H9 (cell line): ENCODE measurements at regions not wholly inside any gene's neighbourhood (a gene's known extent, or its start where the extent isn't known, plus 50 kb on each side); places are given as distances from the start of the nearest gene placed in this dataset.

Experiments used
- DNase-seq: peaks from one replicate; pipeline ENCODE4 v3.0.0-alpha.2; 2017
- H2AFZ ChIP-seq: one replicate; pipeline ENCODE4 v1.6.1; 2013; ENCODE audit warnings: mild to moderate bottlenecking, low read length, control low read depth, moderate library complexity
- H2AK5ac ChIP-seq: 2 replicates; pipeline ENCODE4 v1.6.1; 2013; ENCODE audit warnings: low read length, control low read depth, mixed read lengths; ENCODE audit not compliant: insufficient read length
- H2BK120ac ChIP-seq: one replicate; pipeline ENCODE4 v1.6.1; 2013; ENCODE audit warnings: low read depth, mild to moderate bottlenecking, low read length, control low read depth, inconsistent platforms; ENCODE audit not compliant: poor library complexity, severe bottlenecking
- H2BK12ac ChIP-seq: 2 replicates; pipeline ENCODE4 v1.6.1; 2013; ENCODE audit warnings: low read length, control low read depth, mixed read lengths, low read depth; ENCODE audit not compliant: insufficient read length
- H2BK15ac ChIP-seq: 2 replicates; pipeline ENCODE4 v1.6.1; 2013; ENCODE audit warnings: low read depth, low read length, control low read depth
- H2BK20ac ChIP-seq: one replicate; pipeline ENCODE4 v1.6.1; 2013; ENCODE audit warnings: low read depth, mild to moderate bottlenecking, low read length, control low read depth, inconsistent platforms; ENCODE audit not compliant: poor library complexity, severe bottlenecking
- H2BK5ac ChIP-seq: 2 replicates; pipeline ENCODE4 v1.6.1; 2013; ENCODE audit warnings: low read length, control low read depth, mixed read lengths; ENCODE audit not compliant: insufficient read length
- H3K14ac ChIP-seq: 2 replicates; pipeline ENCODE4 v1.6.1; 2013; ENCODE audit warnings: low read length, control low read depth; ENCODE audit not compliant: insufficient read depth
- H3K18ac ChIP-seq: 2 replicates; pipeline ENCODE4 v1.6.1; 2013; ENCODE audit warnings: low read depth, mild to moderate bottlenecking, mixed read lengths, low read length, control low read depth; ENCODE audit not compliant: insufficient read length
- H3K23ac ChIP-seq: 2 replicates; pipeline ENCODE4 v1.6.1; 2013; ENCODE audit warnings: low read length, control low read depth, mixed read lengths, low read depth; ENCODE audit not compliant: insufficient read length
- H3K23me2 ChIP-seq: 2 replicates; pipeline ENCODE4 v1.6.1; 2013; ENCODE audit warnings: low read depth, mild to moderate bottlenecking, mixed read lengths, low read length, control low read depth; ENCODE audit not compliant: insufficient read length, poor library complexity, severe bottlenecking
- H3K27ac ChIP-seq: 2 replicates; pipeline ENCODE4 v1.5.1; 2013; ENCODE audit warnings: low read length, control low read depth, mixed read lengths, low read depth; ENCODE audit not compliant: insufficient read length
- H3K27me3 ChIP-seq: 2 replicates; pipeline ENCODE4 v1.6.1; 2013; ENCODE audit warnings: low read length, control low read depth, inconsistent platforms; ENCODE audit not compliant: insufficient read depth
- H3K4ac ChIP-seq: 2 replicates; pipeline ENCODE4 v1.6.1; 2013; ENCODE audit warnings: low read depth, mild to moderate bottlenecking, control low read depth, inconsistent platforms, low read length, moderate library complexity
- H3K4me1 ChIP-seq: 2 replicates; pipeline ENCODE4 v1.6.1; 2013; ENCODE audit warnings: low read length, control low read depth, inconsistent platforms; ENCODE audit not compliant: insufficient read depth
- H3K4me2 ChIP-seq: 2 replicates; pipeline ENCODE4 v1.6.1; 2013; ENCODE audit warnings: low read length, control low read depth, mixed read lengths; ENCODE audit not compliant: insufficient read length, insufficient read depth
- H3K56ac ChIP-seq: 2 replicates; pipeline ENCODE4 v1.6.1; 2013; ENCODE audit warnings: low read depth, mild to moderate bottlenecking, mixed read lengths, low read length, control low read depth; ENCODE audit not compliant: insufficient read length
- H3K79me1 ChIP-seq: 2 replicates; pipeline ENCODE4 v1.6.1; 2013; ENCODE audit warnings: low read depth, mild to moderate bottlenecking, moderate library complexity, low read length, control low read depth, inconsistent platforms; ENCODE audit not compliant: insufficient read depth, poor library complexity, severe bottlenecking
- H3K79me2 ChIP-seq: 2 replicates; pipeline ENCODE4 v1.6.1; 2013; ENCODE audit warnings: low read length, control low read depth, inconsistent platforms; ENCODE audit not compliant: insufficient read depth
- H3K9ac ChIP-seq: 2 replicates; pipeline ENCODE4 v1.6.1; 2013; ENCODE audit warnings: low read length, control low read depth, mixed read lengths; ENCODE audit not compliant: insufficient read length; ENCODE audit errors: extremely low read depth
- H3K9me3 ChIP-seq: one replicate; pipeline ENCODE4 v1.6.1; 2013; ENCODE audit warnings: low read depth, low read length, inconsistent platforms; ENCODE audit not compliant: control insufficient read depth
- H3T11ph ChIP-seq: one replicate; pipeline ENCODE4 v1.6.1; 2013; ENCODE audit warnings: mild to moderate bottlenecking, low read length, control low read depth, inconsistent platforms
- H4K20me1 ChIP-seq: one replicate; pipeline ENCODE4 v1.6.1; 2013; ENCODE audit not compliant: control insufficient read depth, insufficient read length, insufficient read depth
- H4K5ac ChIP-seq: 2 replicates; pipeline ENCODE4 v1.6.1; 2013; ENCODE audit warnings: low read depth, mild to moderate bottlenecking, mixed read lengths, low read length, control low read depth; ENCODE audit not compliant: insufficient read length
- H4K8ac ChIP-seq: replicated peaks from 2 replicates; pipeline ENCODE4 v1.6.1; 2013; ENCODE audit warnings: low read length, control low read depth, mixed read lengths, low read depth; ENCODE audit not compliant: insufficient read length
- H4K91ac ChIP-seq: 2 replicates; pipeline ENCODE4 v1.6.1; 2013; ENCODE audit warnings: low read depth, mild to moderate bottlenecking, moderate library complexity, mixed read lengths, low read length, control low read depth; ENCODE audit not compliant: insufficient read length
- H3K27ac Mint-ChIP-seq, 3 experiments: 2 replicates in 2 of 3; 3 replicates in 1 of 3; pipeline ENCODE4 v1.8.0; 2020 to 2021; ENCODE audit warnings: mixed read lengths in 3 of 3, mild to moderate bottlenecking in 1 of 3, moderate library complexity in 1 of 3
- H3K27me3 Mint-ChIP-seq: 2 replicates; pipeline ENCODE4 v1.8.0; 2021; ENCODE audit warnings: low read depth, mild to moderate bottlenecking, moderate library complexity, mixed read lengths
- H3K36me3 Mint-ChIP-seq, 3 experiments: 2 replicates in 2 of 3; 3 replicates in 1 of 3; pipeline ENCODE4 v1.8.0; 2020 to 2021; ENCODE audit warnings: low read depth in 3 of 3, mixed read lengths in 3 of 3; ENCODE audit not compliant: insufficient read depth in 1 of 3
- H3K4me1 Mint-ChIP-seq, 2 experiments: 2 replicates each; pipeline ENCODE4 v1.8.0; 2020; ENCODE audit warnings: mixed read lengths in 2 of 2
- H3K4me3 Mint-ChIP-seq, 2 experiments: 2 replicates in 1 of 2; 3 replicates in 1 of 2; pipeline ENCODE4 v1.8.0; 2020 to 2021; ENCODE audit warnings: mild to moderate bottlenecking in 2 of 2, mixed read lengths in 2 of 2, moderate library complexity in 1 of 2
- H3K9me3 Mint-ChIP-seq, 2 experiments: 2 replicates in 1 of 2; 3 replicates in 1 of 2; pipeline ENCODE4 v1.8.0; 2020; ENCODE audit warnings: mild to moderate bottlenecking in 2 of 2, mixed read lengths in 2 of 2, moderate library complexity in 1 of 2
- WGBS: extraction: QIAGEN DNeasy Blood & Tissue Kit; methylation state at CpG from one replicate; pipeline ENCODE4 v1.1.7; 2013; ENCODE audit warnings: missing lambda C conversion rate, low lambda C conversion rate, mixed read lengths; ENCODE audit not compliant: insufficient read length; ENCODE audit errors: extremely low coverage; 5-methylcytosine and 5-hydroxymethylcytosine counted together
- TF ChIP-seq, protein P1 (sequence below): fragments of 200-600 bp; sonication (generic); conservative IDR thresholded peaks from 3 replicates; pipeline ENCODE4 v1.8.0; 2021; ENCODE audit warnings: antibody characterized with exemption, mild to moderate bottlenecking

DNA sequence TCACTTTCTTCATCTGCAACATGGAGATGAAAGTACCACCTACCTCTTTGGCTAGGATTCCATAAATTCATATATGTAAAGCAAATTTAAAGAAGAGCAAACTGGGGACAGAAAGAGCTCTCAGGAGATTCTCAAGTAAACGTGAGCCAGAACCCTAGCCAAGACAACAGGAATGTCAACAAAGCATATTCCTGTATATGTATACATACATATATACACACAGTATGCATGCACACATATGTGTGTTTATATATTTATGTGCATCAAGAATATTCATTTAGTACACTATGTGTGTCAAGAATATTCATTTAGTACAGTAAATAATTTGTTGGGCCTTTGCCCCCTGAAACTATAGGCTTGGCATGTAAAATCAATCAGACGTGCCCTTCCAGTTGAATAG lies 574.4 kb upstream of the KLHL29 start:
- H3K36me3 Mint-ChIP-seq: peaks cover 15 to 21% (median 15%) of the 10 kb centered on the region in 3 experiments
- H4K5ac ChIP-seq: no peak overlapping the region
- no CpG with 5 or more reads among the region's 2 CpGs for WGBS

More for the DNA sequence above, 574.4 kb upstream of the KLHL29 start:
- no peak overlapping the region for H3K4ac ChIP-seq
- no peaks in the 10 kb centered on the region for H3K27me3 ChIP-seq
- H2BK12ac ChIP-seq: no peak overlapping the region
- Mint-ChIP-seq H3K4me1 (no peaks in the 10 kb centered on the region), H3K27me3 (peaks cover 4% of the 10 kb centered on the region; the same call in 1 of the 2 replicates), H3K9me3 (peaks cover 21 to 23% of the 10 kb centered on the region in 2 experiments), H3K27ac (no peak overlapping the region), H3K4me3 (no peak overlapping the region)
- no peaks in the 10 kb centered on the region for H3K4me1 ChIP-seq
- H2BK5ac ChIP-seq: no peak overlapping the region
- no peak overlapping the region for H3T11ph ChIP-seq
- H3K79me2 ChIP-seq: no peaks in the 10 kb centered on the region
- no peak for DNase-seq
- H3K79me1 ChIP-seq: no peaks in the 10 kb centered on the region
- H3K23ac ChIP-seq: no peak overlapping the region
- H2BK120ac ChIP-seq: no peak overlapping the region
- H3K9ac ChIP-seq: no peak overlapping the region
- H3K9me3 ChIP-seq: peaks cover 5% of the 10 kb centered on the region
- H4K91ac ChIP-seq: no peak overlapping the region
- no peak overlapping the region for H2AFZ ChIP-seq
- no peak overlapping the region for H2BK15ac ChIP-seq
- no peak overlapping the region for H3K14ac ChIP-seq
- no peaks in the 10 kb centered on the region for H4K20me1 ChIP-seq
- H2BK20ac ChIP-seq: no peak overlapping the region
- H3K4me2 ChIP-seq: no peak overlapping the region
- H2AK5ac ChIP-seq: no peak overlapping the region
- no peak overlapping the region for H4K8ac ChIP-seq
- no peak overlapping the region for H3K27ac ChIP-seq
- no peak overlapping the region for H3K18ac ChIP-seq
- TF ChIP-seq, protein P1, sequence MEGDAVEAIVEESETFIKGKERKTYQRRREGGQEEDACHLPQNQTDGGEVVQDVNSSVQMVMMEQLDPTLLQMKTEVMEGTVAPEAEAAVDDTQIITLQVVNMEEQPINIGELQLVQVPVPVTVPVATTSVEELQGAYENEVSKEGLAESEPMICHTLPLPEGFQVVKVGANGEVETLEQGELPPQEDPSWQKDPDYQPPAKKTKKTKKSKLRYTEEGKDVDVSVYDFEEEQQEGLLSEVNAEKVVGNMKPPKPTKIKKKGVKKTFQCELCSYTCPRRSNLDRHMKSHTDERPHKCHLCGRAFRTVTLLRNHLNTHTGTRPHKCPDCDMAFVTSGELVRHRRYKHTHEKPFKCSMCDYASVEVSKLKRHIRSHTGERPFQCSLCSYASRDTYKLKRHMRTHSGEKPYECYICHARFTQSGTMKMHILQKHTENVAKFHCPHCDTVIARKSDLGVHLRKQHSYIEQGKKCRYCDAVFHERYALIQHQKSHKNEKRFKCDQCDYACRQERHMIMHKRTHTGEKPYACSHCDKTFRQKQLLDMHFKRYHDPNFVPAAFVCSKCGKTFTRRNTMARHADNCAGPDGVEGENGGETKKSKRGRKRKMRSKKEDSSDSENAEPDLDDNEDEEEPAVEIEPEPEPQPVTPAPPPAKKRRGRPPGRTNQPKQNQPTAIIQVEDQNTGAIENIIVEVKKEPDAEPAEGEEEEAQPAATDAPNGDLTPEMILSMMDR: no peak
- no peaks in the 10 kb centered on the region for H3K23me2 ChIP-seq
- H3K56ac ChIP-seq: no peak overlapping the region
